Suprapubic skin (tissue), 3 donors: ENCODE measurements at regions not wholly inside any gene's neighbourhood (a gene's known extent, or its start where the extent isn't known, plus 50 kb on each side); places are given as distances from the start of the nearest gene placed in this dataset.

Experiments used
- POLR2AphosphoS5 ChIP-seq, 3 donors: sonication (generic); formaldehyde crosslinking; IDR thresholded peaks; one replicate each; pipeline ENCODE4 v1.6.1; 2017; ENCODE audit warnings: antibody characterized with exemption in 3 of 3
- TF ChIP-seq, protein P1 (sequence below), 2 donors: fragments of 200-600 bp in 1 of 2; fragments of 450-650 bp in 1 of 2; sonication (generic) in 1 of 2; IDR thresholded peaks; one replicate each; pipeline ENCODE4 v1.5.1; 2016 to 2019; ENCODE audit warnings: antibody characterized with exemption in 2 of 2, mild to moderate bottlenecking in 1 of 2, moderate library complexity in 1 of 2

DNA sequence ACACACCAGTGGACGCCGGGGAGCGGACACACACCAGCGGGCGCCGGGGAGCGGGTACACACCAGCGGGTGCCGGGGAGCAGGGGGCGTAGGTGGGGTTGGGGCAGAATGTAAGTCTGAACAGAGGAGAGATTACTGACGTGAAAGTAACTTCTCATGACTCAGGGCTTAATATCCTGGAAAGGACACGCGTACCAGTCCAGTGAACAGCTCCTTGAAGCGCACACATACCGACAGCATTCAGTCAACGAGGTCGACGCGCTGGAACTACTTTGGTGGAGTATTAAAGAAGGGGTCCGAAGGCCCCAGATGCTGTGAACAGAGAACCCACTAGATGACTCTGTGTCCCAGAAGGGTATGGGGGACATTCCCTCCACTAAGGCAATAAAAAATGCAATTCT is 129.6 kb downstream of the ENGASE start:
- TF ChIP-seq, protein P1, sequence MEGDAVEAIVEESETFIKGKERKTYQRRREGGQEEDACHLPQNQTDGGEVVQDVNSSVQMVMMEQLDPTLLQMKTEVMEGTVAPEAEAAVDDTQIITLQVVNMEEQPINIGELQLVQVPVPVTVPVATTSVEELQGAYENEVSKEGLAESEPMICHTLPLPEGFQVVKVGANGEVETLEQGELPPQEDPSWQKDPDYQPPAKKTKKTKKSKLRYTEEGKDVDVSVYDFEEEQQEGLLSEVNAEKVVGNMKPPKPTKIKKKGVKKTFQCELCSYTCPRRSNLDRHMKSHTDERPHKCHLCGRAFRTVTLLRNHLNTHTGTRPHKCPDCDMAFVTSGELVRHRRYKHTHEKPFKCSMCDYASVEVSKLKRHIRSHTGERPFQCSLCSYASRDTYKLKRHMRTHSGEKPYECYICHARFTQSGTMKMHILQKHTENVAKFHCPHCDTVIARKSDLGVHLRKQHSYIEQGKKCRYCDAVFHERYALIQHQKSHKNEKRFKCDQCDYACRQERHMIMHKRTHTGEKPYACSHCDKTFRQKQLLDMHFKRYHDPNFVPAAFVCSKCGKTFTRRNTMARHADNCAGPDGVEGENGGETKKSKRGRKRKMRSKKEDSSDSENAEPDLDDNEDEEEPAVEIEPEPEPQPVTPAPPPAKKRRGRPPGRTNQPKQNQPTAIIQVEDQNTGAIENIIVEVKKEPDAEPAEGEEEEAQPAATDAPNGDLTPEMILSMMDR (IDR thresholded peaks at IDR 0.05) = no peak
- no peak for TF ChIP-seq POLR2AphosphoS5 (IDR thresholded peaks at IDR 0.05)
